Osteoblast (primary cell): ENCODE measurements at regions not wholly inside any gene's neighbourhood (a gene's known extent, or its start where the extent isn't known, plus 50 kb on each side); places are given as distances from the start of the nearest gene placed in this dataset.

Experiments
- DNase-seq: peaks from one replicate; pipeline ENCODE4 v3.0.0; 2011; ENCODE audit warnings: low spot score, mixed read lengths; ENCODE audit not compliant: insufficient read length; ENCODE audit errors: missing footprints
- H2AFZ ChIP-seq: 2 replicates; pipeline ENCODE4 v1.6.0; 2011; ENCODE audit warnings: mild to moderate bottlenecking, low read length
- H3K27ac ChIP-seq: 2 replicates; pipeline ENCODE4 v1.5.1; 2011; ENCODE audit warnings: mild to moderate bottlenecking, low read depth, low read length, moderate library complexity
- H3K27me3 ChIP-seq: 2 replicates; pipeline ENCODE4 v1.6.0; 2012; ENCODE audit warnings: mild to moderate bottlenecking, control low read depth, inconsistent platforms, low read length, moderate library complexity; ENCODE audit not compliant: insufficient read depth
- H3K36me3 ChIP-seq: 2 replicates; pipeline ENCODE4 v1.5.1; 2011; ENCODE audit warnings: mild to moderate bottlenecking, low read length, control low read depth, moderate library complexity; ENCODE audit not compliant: insufficient read depth
- H3K4me1 ChIP-seq: 2 replicates; pipeline ENCODE4 v1.5.1; 2011; ENCODE audit warnings: mild to moderate bottlenecking, low read length, control low read depth, moderate library complexity; ENCODE audit not compliant: insufficient read depth
- H3K4me2 ChIP-seq: 2 replicates; pipeline ENCODE4 v1.6.0; 2011; ENCODE audit warnings: mild to moderate bottlenecking, low read length; ENCODE audit not compliant: insufficient read depth
- H3K4me3 ChIP-seq: fragments of 200-600 bp; sonication (generic); 3 replicates; pipeline ENCODE4 v1.5.1; 2012; ENCODE audit warnings: mild to moderate bottlenecking, low read length, inconsistent platforms; ENCODE audit not compliant: insufficient read depth
- H3K79me2 ChIP-seq: 2 replicates; pipeline ENCODE4 v1.6.0; 2012; ENCODE audit warnings: mild to moderate bottlenecking, low read length, control low read depth, inconsistent platforms; ENCODE audit not compliant: insufficient read depth
- H3K9me3 ChIP-seq: 2 replicates; pipeline ENCODE4 v1.5.1; 2011; ENCODE audit warnings: low read depth, low read length, control low read depth
- H4K20me1 ChIP-seq: 2 replicates; pipeline ENCODE4 v1.6.0; 2012; ENCODE audit warnings: mild to moderate bottlenecking, low read length, control low read depth; ENCODE audit not compliant: insufficient read depth
- TF ChIP-seq, protein P1 (sequence below): IDR thresholded peaks from 2 replicates; pipeline ENCODE4 v1.5.1; 2011; ENCODE audit warnings: mild to moderate bottlenecking, low read depth, low read length, moderate library complexity; ENCODE audit errors: extremely low read depth

DNA sequence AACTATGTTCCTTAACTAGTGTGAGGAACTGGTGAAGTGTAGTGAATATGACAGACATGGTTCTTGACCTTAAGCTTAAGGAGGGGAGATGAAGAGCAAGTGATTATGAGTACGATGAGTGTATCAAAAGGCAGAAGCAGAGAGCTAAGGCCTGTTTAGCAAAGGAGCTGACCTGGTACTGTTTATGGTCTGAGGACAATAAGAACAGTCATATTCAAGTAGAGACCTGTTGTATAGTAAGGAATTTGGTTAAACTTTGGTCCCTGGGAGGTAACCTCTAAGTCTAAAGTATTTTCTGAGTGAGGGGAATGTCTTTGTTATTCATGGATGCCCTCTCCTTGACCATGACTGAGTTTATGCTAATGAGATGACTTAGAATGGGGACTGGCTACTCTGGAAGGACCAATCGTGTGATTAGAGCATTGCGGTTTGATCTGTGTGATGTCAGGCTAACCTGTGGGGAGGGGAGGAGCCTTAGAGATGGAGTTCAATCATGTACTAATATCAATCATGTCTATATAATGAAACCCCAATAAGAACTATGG is 389.3 kb downstream of the BMP4 start:
- Histone ChIP-seq H3K27me3 (peaks cover 8% of the 10 kb centered on the region), H3K36me3 (no peaks in the 10 kb centered on the region), H3K4me2 (no peak overlapping the region), H3K9me3 (no peaks in the 10 kb centered on the region), H3K4me3 (no peak overlapping the region), H3K27ac (no peak overlapping the region), H3K4me1 (no peaks in the 10 kb centered on the region), H2AFZ (no peak overlapping the region), H4K20me1 (no peaks in the 10 kb centered on the region), H3K79me2 (no peaks in the 10 kb centered on the region)
- no peak for DNase-seq
- TF ChIP-seq, protein P1, sequence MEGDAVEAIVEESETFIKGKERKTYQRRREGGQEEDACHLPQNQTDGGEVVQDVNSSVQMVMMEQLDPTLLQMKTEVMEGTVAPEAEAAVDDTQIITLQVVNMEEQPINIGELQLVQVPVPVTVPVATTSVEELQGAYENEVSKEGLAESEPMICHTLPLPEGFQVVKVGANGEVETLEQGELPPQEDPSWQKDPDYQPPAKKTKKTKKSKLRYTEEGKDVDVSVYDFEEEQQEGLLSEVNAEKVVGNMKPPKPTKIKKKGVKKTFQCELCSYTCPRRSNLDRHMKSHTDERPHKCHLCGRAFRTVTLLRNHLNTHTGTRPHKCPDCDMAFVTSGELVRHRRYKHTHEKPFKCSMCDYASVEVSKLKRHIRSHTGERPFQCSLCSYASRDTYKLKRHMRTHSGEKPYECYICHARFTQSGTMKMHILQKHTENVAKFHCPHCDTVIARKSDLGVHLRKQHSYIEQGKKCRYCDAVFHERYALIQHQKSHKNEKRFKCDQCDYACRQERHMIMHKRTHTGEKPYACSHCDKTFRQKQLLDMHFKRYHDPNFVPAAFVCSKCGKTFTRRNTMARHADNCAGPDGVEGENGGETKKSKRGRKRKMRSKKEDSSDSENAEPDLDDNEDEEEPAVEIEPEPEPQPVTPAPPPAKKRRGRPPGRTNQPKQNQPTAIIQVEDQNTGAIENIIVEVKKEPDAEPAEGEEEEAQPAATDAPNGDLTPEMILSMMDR = no peak

DNA sequence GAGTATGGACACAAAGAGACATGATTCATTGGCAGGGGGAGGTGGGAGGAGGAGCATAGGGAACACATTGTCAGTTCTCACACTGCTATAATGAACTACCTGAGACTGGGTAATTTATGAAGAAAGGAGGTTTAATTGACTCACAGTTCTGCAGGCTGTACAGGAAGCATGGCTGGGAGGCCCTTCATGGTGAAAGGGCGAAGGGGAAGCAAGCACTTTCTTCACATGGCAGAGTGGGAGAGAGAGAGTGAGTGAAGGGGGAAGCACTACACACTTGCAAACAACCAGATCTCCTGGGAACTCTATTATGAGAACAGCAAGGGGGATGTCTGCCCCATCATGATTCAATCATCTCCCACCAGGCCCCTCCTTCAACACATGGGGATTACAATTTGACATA is 391.8 kb downstream of the BMP4 start:
- Histone ChIP-seq H3K79me2 (no peaks in the 10 kb centered on the region), H2AFZ (no peak overlapping the region), H3K4me3 (no peak overlapping the region), H3K27me3 (peaks cover 4% of the 10 kb centered on the region), H3K27ac (no peak overlapping the region), H4K20me1 (no peaks in the 10 kb centered on the region), H3K9me3 (no peaks in the 10 kb centered on the region), H3K36me3 (no peaks in the 10 kb centered on the region), H3K4me2 (no peak overlapping the region), H3K4me1 (no peaks in the 10 kb centered on the region)
- TF ChIP-seq, protein P1 = no peak
- DNase-seq = no peak

DNA sequence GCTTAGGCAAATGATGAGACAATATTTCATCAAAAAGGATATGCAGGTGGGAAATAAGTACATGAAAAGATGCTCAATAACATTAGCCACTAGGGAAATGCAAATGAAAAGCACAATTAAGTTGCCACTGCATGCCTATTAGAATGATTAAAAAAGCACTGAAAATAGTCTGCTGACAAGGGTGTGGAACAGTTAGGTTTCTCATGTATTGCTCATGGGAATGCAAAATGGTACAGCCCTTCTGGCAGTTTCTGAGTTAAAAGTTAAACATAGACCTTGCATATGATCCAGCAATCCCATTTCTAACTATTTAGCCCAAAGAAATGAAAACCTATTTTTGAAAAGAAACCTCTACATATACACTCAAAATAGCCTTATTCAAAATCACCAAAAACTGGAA is 393.0 kb downstream of the BMP4 start:
- Histone ChIP-seq H4K20me1 (no peaks in the 10 kb centered on the region), H3K4me3 (no peak overlapping the region), H3K79me2 (no peaks in the 10 kb centered on the region), H3K4me1 (no peaks in the 10 kb centered on the region), H3K9me3 (no peaks in the 10 kb centered on the region), H3K36me3 (no peaks in the 10 kb centered on the region), H3K4me2 (no peak overlapping the region), H3K27me3 (peaks cover 3% of the 10 kb centered on the region), H2AFZ (no peak overlapping the region), H3K27ac (no peak overlapping the region)
- no peak for DNase-seq
- TF ChIP-seq, protein P1 = no peak

DNA sequence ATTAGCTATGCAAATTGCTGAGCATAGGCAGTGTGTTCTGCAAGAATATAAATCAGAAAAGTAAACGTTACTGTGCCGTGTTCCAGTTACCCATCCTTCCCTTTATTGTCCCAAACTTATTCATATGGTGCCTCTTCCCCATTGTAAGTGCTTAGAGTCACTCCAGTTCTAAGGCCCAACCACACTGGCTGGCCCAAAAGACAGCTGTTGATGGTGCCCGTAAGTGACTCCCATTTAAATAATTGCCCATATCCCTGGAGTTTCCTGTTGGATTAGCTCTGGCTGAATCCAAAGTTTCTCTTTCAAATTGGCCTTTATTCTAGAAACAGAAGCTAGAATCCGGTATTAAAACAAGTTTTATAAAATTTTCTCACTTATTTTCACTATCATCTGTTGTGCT is 400.1 kb upstream of the DDHD1 start:
- H3K4me1 ChIP-seq = no peaks in the 10 kb centered on the region
- H3K9me3 ChIP-seq = no peaks in the 10 kb centered on the region
- no peaks in the 10 kb centered on the region for H3K79me2 ChIP-seq
- H3K36me3 ChIP-seq = no peaks in the 10 kb centered on the region
- H3K27me3 ChIP-seq = peaks cover 6% of the 10 kb centered on the region
- H2AFZ ChIP-seq = no peak overlapping the region
- no peaks in the 10 kb centered on the region for H4K20me1 ChIP-seq
- TF ChIP-seq, protein P1 = no peak
- no peak overlapping the region for H3K4me3 ChIP-seq
- DNase-seq = no peak
- no peak overlapping the region for H3K4me2 ChIP-seq
- no peak overlapping the region for H3K27ac ChIP-seq
